Heart left ventricle (tissue), 16 donors: ENCODE measurements at regions not wholly inside any gene's neighbourhood (a gene's known extent, or its start where the extent isn't known, plus 50 kb on each side); places are given as distances from the start of the nearest gene placed in this dataset.

Experiments used
- ATAC-seq, 4 donors: fragments of 200-7000 bp; cut with Tn5 transposase; one replicate each; pipeline ENCODE4 v1.9.1; 2020 to 2022; ENCODE audit warnings: moderate library complexity in 4 of 4, mild to moderate bottlenecking in 3 of 4, moderate number of reproducible peaks in 1 of 4
- DNase-seq, 5 donors: peaks; one replicate each; pipeline ENCODE4 v3.0.0-alpha.2; 2020
- H3K27ac ChIP-seq, 12 donors: fragments of 200-600 bp; sonication (generic) in 4 of 12; one replicate each; pipeline versions ENCODE4 v1.5.0 to v1.8.0; 2016 to 2022; ENCODE audit warnings: mild to moderate bottlenecking in 2 of 12
- H3K27me3 ChIP-seq, 9 donors: fragments of 200-600 bp; sonication (generic) in 2 of 9; one replicate each; pipeline versions ENCODE4 v1.5.1 to v1.8.0; 2016 to 2022; ENCODE audit warnings: mild to moderate bottlenecking in 3 of 9
- H3K36me3 ChIP-seq, 9 donors: fragments of 200-600 bp; sonication (generic) in 2 of 9; one replicate each; pipeline versions ENCODE4 v1.5.0 to v1.8.0; 2018 to 2022; ENCODE audit warnings: mild to moderate bottlenecking in 2 of 9
- H3K4me1 ChIP-seq, 12 donors: fragments of 200-600 bp; sonication (generic) in 4 of 12; one replicate each; pipeline versions ENCODE4 v1.5.0 to v1.8.0; 2016 to 2022; ENCODE audit warnings: mild to moderate bottlenecking in 3 of 12
- H3K4me3 ChIP-seq, 12 donors: fragments of 200-600 bp; sonication (generic) in 4 of 12; one replicate each; pipeline versions ENCODE4 v1.5.0 to v1.8.0; 2017 to 2022; ENCODE audit warnings: mild to moderate bottlenecking in 9 of 12, moderate library complexity in 4 of 12
- H3K9me3 ChIP-seq, 12 donors: fragments of 200-600 bp; sonication (generic) in 4 of 12; one replicate each; pipeline versions ENCODE4 v1.5.0 to v1.8.0; 2016 to 2022; ENCODE audit warnings: mild to moderate bottlenecking in 1 of 12
- POLR2A ChIP-seq, 2 donors: fragments of 450-650 bp; IDR thresholded peaks; one replicate each; pipeline ENCODE4 v1.6.1; 2017; ENCODE audit warnings: antibody characterized with exemption in 2 of 2, mild to moderate bottlenecking in 2 of 2, moderate library complexity in 2 of 2
- WGBS, 4 donors: extraction: QIAGEN DNeasy Blood & Tissue Kit in 2 of 4; methylation state at CpG; one replicate each; pipeline versions ENCODE4 v1.1.5 to v1.1.7; 2013 to 2018; 5-methylcytosine and 5-hydroxymethylcytosine counted together
- intact Hi-C, 10 donors: fragments of 100-400 bp; cut with DNase I; formaldehyde crosslinking; loops; one replicate each; pipeline versions ENCODE4 v1.11.1 to v1.14.2; 2022
- TF ChIP-seq, protein P1 (sequence below), 12 donors: fragments of 200-600 bp; sonication (generic) in 4 of 12; IDR thresholded peaks; one replicate each; pipeline versions ENCODE4 v1.5.0 to v1.8.0; 2018 to 2022; ENCODE audit warnings: antibody characterized with exemption in 12 of 12, mild to moderate bottlenecking in 5 of 12
- donor health status: ischemic (EF 13 %, LVEDD 7.1; RV severe dilation, severe dysfunction).
- donor health status: healthy with polysubstance abuse.
- donor health status: DM: no; HTN: yes; CAD: no.
- donor health status: DM: no; HTN: no; CAD: no.
- donor health status: ischemic (EF 25% LVEDD 6.9; RV normal size, moderate dysfunction).
- donor health status: ischemic (EF 25% LVEDD 5.7; RV mildly dilated, moderate dysfunction).
- donor health status: healthy.
- donor health status: DM: yes; HTN: yes; CAD: no.
- donor health status: ischemic (EF 35%, LVEDD 5.7; RV mildly dilated, moderate dysfunction).
- donor health status: nonischemic (EF 11% LVEDD 7.7; RV severe dilation, severe dysfunction).
- donor health status: DM: yes; HTN: yes; CAD: no.
- donor health status: PGD.
- donor health status: ischemic (EF 29% LVEDD 5.4; RV normal size, mild dysfunction).
- donor health status: nonischemic (EF 23%, LVEDD 6.1; RV moderate dilation, normal function).

DNA sequence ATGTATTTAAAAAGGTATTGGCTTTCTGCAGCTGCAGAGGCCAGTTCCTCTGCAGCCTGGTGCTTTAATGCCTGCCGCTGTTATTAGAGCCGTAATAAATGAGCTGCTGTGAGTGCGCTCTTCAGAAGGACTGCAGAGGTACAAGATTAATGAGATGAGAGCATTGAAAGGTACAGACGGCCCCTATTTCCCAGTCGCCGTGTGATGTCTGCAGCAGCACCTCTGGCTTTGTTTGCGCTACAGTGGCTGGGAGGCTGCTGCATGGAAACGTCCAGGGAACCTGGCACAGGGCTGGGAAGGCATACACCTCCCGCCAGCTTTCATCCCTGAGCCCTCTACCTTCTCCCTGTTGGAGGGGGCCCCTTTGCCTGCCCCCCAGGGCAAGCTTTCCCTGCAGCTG is 383.8 kb upstream of the ZMIZ1 start:
- no peak for ATAC-seq
- TF ChIP-seq, protein P1, sequence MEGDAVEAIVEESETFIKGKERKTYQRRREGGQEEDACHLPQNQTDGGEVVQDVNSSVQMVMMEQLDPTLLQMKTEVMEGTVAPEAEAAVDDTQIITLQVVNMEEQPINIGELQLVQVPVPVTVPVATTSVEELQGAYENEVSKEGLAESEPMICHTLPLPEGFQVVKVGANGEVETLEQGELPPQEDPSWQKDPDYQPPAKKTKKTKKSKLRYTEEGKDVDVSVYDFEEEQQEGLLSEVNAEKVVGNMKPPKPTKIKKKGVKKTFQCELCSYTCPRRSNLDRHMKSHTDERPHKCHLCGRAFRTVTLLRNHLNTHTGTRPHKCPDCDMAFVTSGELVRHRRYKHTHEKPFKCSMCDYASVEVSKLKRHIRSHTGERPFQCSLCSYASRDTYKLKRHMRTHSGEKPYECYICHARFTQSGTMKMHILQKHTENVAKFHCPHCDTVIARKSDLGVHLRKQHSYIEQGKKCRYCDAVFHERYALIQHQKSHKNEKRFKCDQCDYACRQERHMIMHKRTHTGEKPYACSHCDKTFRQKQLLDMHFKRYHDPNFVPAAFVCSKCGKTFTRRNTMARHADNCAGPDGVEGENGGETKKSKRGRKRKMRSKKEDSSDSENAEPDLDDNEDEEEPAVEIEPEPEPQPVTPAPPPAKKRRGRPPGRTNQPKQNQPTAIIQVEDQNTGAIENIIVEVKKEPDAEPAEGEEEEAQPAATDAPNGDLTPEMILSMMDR (IDR thresholded peaks at IDR 0.05) = no peak
- TF ChIP-seq POLR2A (IDR thresholded peaks at IDR 0.05) = no peak

DNA sequence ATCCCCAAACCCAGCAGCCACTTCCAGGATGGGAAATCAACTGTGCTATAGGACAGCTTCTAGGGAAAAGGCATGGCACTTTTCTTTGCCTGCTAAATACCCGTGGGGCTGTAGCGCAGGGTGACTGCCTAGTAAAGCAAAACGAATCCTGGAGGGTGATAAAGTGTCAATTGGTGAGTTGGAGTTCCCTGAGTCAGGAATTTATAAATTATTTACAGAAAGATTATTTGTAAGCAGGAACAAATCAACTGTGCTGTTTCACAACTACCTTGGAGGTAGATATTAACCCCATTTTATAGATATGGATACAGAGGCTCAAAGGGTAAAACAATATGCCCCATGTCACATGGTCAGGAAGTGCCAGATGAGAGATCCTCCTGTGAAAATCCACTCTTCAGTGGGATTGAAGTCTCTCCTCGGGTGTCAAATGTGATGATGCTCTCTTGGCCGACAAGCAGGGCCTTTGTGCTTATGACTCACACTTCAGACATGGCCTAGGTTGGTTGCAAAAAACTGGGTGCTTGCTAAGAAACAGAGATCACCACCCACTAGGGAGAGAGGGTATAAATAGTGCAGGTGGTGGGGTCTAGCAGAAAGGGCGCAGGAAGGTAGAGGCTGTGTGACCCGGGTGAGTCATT is 383.2 kb upstream of the ZMIZ1 start:
- Histone ChIP-seq H3K4me3 (no peak overlapping the region), H3K9me3 (no peaks in the 10 kb centered on the region), H3K4me1 (peaks cover 0 to 8% (median 1%) of the 10 kb centered on the region in 12 donors), H3K27me3 (no peaks in the 10 kb centered on the region), H3K27ac (no peak overlapping the region), H3K36me3 (no peaks in the 10 kb centered on the region)
- WGBS, 4 donors = 83 to 93% (median 90%) methylated on average over 7 of the region's 7 CpGs
- no peak for TF ChIP-seq POLR2A (IDR thresholded peaks at IDR 0.05)
- TF ChIP-seq, protein P1 (IDR thresholded peaks at IDR 0.05) = no peak
- ATAC-seq = no peak
- DNase-seq = no peak
- intact Hi-C loops = no loop called here

More for the DNA sequence above, 383.8 kb upstream of the ZMIZ1 start:
- Histone ChIP-seq H3K9me3 (peaks cover 0 to 2% (median 0%) of the 10 kb centered on the region in 12 donors), H3K36me3 (no peaks in the 10 kb centered on the region), H3K27me3 (no peaks in the 10 kb centered on the region), H3K4me3 (no peak overlapping the region), H3K27ac (no peak overlapping the region), H3K4me1 (peaks cover 0 to 8% (median 1%) of the 10 kb centered on the region in 12 donors)
- WGBS, 4 donors = 82 to 87% (median 87%) methylated on average over 9 of the region's 9 CpGs
- intact Hi-C loops = no loop called here
- no peak for DNase-seq

DNA sequence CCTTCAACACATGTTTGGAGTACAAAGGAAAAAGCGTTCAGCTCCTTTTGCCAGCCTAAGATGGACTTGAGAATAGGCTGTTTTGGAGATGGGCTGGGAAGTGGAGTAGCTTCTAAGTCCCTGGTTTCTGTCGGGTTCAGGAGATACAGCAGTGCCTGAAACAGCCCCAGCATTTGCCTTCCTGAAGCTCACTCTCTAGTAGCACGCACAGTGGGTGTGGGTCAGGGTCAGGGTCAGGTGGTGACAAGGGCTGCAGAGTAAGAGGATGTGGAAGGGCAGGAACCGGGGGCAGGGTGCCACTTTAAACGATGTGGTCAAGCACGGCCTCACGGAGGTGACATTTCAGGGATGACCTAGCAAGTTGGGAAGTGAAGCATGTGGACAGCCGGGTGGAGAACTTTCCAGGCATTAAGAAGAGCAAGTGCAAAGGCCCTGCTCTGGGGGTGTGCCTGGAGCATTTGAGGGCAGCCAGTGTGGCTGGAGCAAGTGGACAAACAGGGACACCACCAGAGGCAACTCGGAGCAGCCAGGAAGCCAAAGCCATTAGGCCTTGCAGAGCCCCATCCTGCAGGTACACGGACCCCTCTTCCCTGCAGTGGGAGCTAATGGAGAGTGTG is 382.2 kb upstream of the ZMIZ1 start:
- WGBS, 4 donors = 77 to 86% (median 82%) methylated on average over 10 of the region's 10 CpGs
- peaks cover 0 to 8% (median 1%) of the 10 kb centered on the region in 12 donors for H3K4me1 ChIP-seq

DNA sequence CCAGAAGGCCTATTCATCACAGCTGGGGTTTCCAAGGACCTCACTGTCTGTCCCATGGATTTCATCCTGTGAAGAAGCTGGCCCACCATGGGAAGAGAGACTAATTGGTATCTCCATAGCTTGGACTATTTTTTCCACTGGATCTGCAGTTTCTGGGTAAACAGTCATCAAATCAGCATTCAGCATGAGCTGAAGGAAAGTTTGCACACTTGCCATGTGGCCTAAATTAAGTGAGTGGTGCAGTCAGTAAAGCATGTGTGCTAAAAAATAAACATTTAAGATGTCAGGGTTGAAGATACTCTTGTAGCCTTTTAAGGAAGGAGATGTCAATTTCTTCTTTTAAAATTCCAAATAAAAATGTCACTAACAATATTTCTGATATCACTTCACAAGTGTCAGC is 381.1 kb upstream of the ZMIZ1 start:
- ATAC-seq (no peak), DNase-seq (no peak)
- no peak for TF ChIP-seq POLR2A (IDR thresholded peaks at IDR 0.05)
- no peak overlapping the region for H3K27ac ChIP-seq
- peaks cover 0 to under 1% (median 0%) of the 10 kb centered on the region in 9 donors for H3K27me3 ChIP-seq
- H3K4me3 ChIP-seq = no peak overlapping the region
- intact Hi-C loops = no loop called here
- peaks cover 0 to 8% (median 1%) of the 10 kb centered on the region in 12 donors for H3K4me1 ChIP-seq
- H3K9me3 ChIP-seq = no peaks in the 10 kb centered on the region
- no peaks in the 10 kb centered on the region for H3K36me3 ChIP-seq

More for the DNA sequence above, 382.2 kb upstream of the ZMIZ1 start:
- Histone ChIP-seq H3K36me3 (no peaks in the 10 kb centered on the region), H3K27me3 (no peaks in the 10 kb centered on the region), H3K9me3 (no peaks in the 10 kb centered on the region), H3K4me3 (no peak overlapping the region), H3K27ac (no peak overlapping the region)
- TF ChIP-seq, protein P1 (IDR thresholded peaks at IDR 0.05) = no peak
- TF ChIP-seq POLR2A (IDR thresholded peaks at IDR 0.05) = no peak
- ATAC-seq = no peak
- no peak for DNase-seq
- intact Hi-C loops = no loop called here
